ENCODE measurements at regions not wholly inside any gene's neighbourhood (a gene's known extent, or its start where the extent isn't known, plus 50 kb on each side); places are given as distances from the start of the nearest gene placed in this dataset.

DNA sequence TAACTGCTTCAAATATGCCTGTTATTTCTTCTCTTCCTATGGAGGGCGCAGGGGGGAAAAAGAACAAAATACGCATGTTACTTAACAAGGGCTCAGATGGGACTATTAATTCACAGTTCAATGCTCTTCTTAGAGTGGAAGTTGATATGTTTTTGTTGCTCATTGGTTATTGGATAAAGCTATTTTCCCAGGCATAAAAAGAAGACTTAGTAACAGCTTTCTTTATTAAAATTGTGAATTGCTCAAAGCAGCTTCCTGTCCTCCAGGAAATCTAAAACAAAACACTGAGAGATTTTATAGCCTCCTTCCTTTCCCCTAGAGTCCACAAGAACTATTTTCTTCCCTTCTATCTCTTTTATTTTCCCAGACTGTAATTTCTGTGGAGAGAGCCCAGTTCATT lies 180.8 kb downstream of the SH3BP4 start:
- TF ChIP-seq, protein P1, sequence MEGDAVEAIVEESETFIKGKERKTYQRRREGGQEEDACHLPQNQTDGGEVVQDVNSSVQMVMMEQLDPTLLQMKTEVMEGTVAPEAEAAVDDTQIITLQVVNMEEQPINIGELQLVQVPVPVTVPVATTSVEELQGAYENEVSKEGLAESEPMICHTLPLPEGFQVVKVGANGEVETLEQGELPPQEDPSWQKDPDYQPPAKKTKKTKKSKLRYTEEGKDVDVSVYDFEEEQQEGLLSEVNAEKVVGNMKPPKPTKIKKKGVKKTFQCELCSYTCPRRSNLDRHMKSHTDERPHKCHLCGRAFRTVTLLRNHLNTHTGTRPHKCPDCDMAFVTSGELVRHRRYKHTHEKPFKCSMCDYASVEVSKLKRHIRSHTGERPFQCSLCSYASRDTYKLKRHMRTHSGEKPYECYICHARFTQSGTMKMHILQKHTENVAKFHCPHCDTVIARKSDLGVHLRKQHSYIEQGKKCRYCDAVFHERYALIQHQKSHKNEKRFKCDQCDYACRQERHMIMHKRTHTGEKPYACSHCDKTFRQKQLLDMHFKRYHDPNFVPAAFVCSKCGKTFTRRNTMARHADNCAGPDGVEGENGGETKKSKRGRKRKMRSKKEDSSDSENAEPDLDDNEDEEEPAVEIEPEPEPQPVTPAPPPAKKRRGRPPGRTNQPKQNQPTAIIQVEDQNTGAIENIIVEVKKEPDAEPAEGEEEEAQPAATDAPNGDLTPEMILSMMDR (IDR thresholded peaks at IDR 0.05): no peak
- TF ChIP-seq POLR2A (IDR thresholded peaks at IDR 0.05): no peak

Measured in testis (tissue), 2 donors.